ENCODE measurements at regions not wholly inside any gene's neighbourhood (a gene's known extent, or its start where the extent isn't known, plus 50 kb on each side); places are given as distances from the start of the nearest gene placed in this dataset.

GRCh38 chr15:96171853-96172296 lies 158.6 kb upstream of the NR2F2 start (continued):
- TF ChIP-seq HIC2 (CRISPR knock-in tag; IDR thresholded peaks at IDR 0.05; ENCODE audit: low read depth) (no peak), E2F2 (CRISPR knock-in tag; IDR thresholded peaks at IDR 0.05; ENCODE audit: borderline replicate concordance) (no peak), MAFF (IDR thresholded peaks at IDR 0.05; ENCODE audit: low read depth, low read length) (no peak), SNAPC4 (CRISPR knock-in tag; IDR thresholded peaks at IDR 0.05) (no peak), ZNF850 (CRISPR knock-in tag; conservative IDR thresholded peaks at IDR 0.05) (no peak), ZNF614 (CRISPR knock-in tag; IDR thresholded peaks at IDR 0.05; ENCODE audit: borderline replicate concordance) (no peak), HIVEP1 (CRISPR knock-in tag; IDR thresholded peaks at IDR 0.05) (no peak), KMT2A (CRISPR knock-in tag; IDR thresholded peaks at IDR 0.05) (0 out of 2 replicates have a peak, but pooled peaks have one; percentile 33), ZNF570 (CRISPR knock-in tag; IDR thresholded peaks at IDR 0.05; ENCODE audit: borderline replicate concordance) (no peak), SOX6 (IDR thresholded peaks at IDR 0.05) (no peak), SOX6 (CRISPR knock-in tag; IDR thresholded peaks at IDR 0.05) (peak; percentile 7; the same call in 1 of the 2 replicates), CHD4 (IDR thresholded peaks at IDR 0.05; ENCODE audit: borderline replicate concordance, low read length) (no peak), TSC22D2 (CRISPR knock-in tag; IDR thresholded peaks at IDR 0.05; ENCODE audit: borderline replicate concordance) (no peak), ETV5 (CRISPR knock-in tag; IDR thresholded peaks at IDR 0.05; ENCODE audit: borderline replicate concordance) (no peak), ZFP36L1 (CRISPR knock-in tag; IDR thresholded peaks at IDR 0.05) (0 out of 2 replicates have a peak, but pooled peaks have one; percentile 22), PITX1 (CRISPR knock-in tag; IDR thresholded peaks at IDR 0.05) (peak; percentile 81), SSRP1 (CRISPR knock-in tag; IDR thresholded peaks at IDR 0.05) (no peak), ASH2L (IDR thresholded peaks at IDR 0.05; ENCODE audit: insufficient read length, low read depth, low read length) (peak; percentile 48), ZNF629 (CRISPR knock-in tag; conservative IDR thresholded peaks at IDR 0.05) (peak; percentile 63), ZNF556 (CRISPR knock-in tag; IDR thresholded peaks at IDR 0.05; ENCODE audit: borderline replicate concordance) (0 out of 2 replicates have a peak, but pooled peaks have one; percentile 35), ZNF460 (CRISPR knock-in tag; IDR thresholded peaks at IDR 0.05; ENCODE audit: borderline replicate concordance) (no peak), ZNF432 (CRISPR knock-in tag; IDR thresholded peaks at IDR 0.05; ENCODE audit: borderline replicate concordance) (no peak), HMG20A (CRISPR knock-in tag; IDR thresholded peaks at IDR 0.05; ENCODE audit: borderline replicate concordance) (peak; percentile 33; the same call in 1 of the 2 replicates), ZNF34 (CRISPR knock-in tag; IDR thresholded peaks at IDR 0.05; ENCODE audit: borderline replicate concordance) (no peak), ZNF776 (CRISPR knock-in tag; IDR thresholded peaks at IDR 0.05) (no peak)
